ENCODE measurements at regions not wholly inside any gene's neighbourhood (a gene's known extent, or its start where the extent isn't known, plus 50 kb on each side); places are given as distances from the start of the nearest gene placed in this dataset.

- Histone ChIP-seq H3K4me3 (ENCODE audit: insufficient read depth, low read depth, low read length) (no peak overlapping the region), H3K56ac (ENCODE audit: extremely low read depth, insufficient read depth, low read length) (no peak overlapping the region), H4K20me1 (ENCODE audit: insufficient read depth, low read length) (no peaks in the 10 kb centered on the region), H4K5ac (ENCODE audit: low read depth, low read length) (no peak overlapping the region), H2BK15ac (ENCODE audit: low read depth, low read length) (no peak overlapping the region), H3K27me3 (ENCODE audit: control insufficient read depth, insufficient read depth, low read length) (no peaks in the 10 kb centered on the region), H2BK120ac (ENCODE audit: low read depth, low read length) (no peak overlapping the region), H3K14ac (replicated peaks; ENCODE audit: low read depth, low read length) (no peak overlapping the region), H3K9me3 (ENCODE audit: control insufficient read depth, insufficient read depth, low read length) (no peaks in the 10 kb centered on the region), H3K9ac (ENCODE audit: low read depth, low read length) (no peak overlapping the region), H3K23ac (ENCODE audit: low read depth, low read length) (no peak overlapping the region), H3K18ac (ENCODE audit: low read depth, low read length) (no peak overlapping the region), H3K4me1 (ENCODE audit: control insufficient read depth, insufficient read depth, low read length) (no peaks in the 10 kb centered on the region), H3K79me1 (ENCODE audit: low read depth in 1 of 2, low read length in 2 of 2) (no peaks in the 10 kb centered on the region), H3K36me3 (ENCODE audit: control insufficient read depth, insufficient read depth, low read length) (no peaks in the 10 kb centered on the region), H4K91ac (ENCODE audit: insufficient read depth, low read depth, low read length) (no peak overlapping the region), H4K8ac (ENCODE audit: low read depth in 2 of 2, low read length in 2 of 2) (no peak overlapping the region), H2AK9ac (replicated peaks; ENCODE audit: low read depth, low read length, poor library complexity) (no peak overlapping the region), H3K4ac (ENCODE audit: low read depth, low read length) (no peak overlapping the region), H2BK5ac (ENCODE audit: low read depth, low read length, poor library complexity, severe bottlenecking) (no peak overlapping the region), H2BK20ac (ENCODE audit: low read depth, low read length) (no peak overlapping the region), H2AK5ac (ENCODE audit: low read depth, low read length) (no peak overlapping the region), H2AFZ (replicated peaks; ENCODE audit: low read length, poor library complexity) (no peak overlapping the region), H3K4me2 (ENCODE audit: low read depth, low read length) (no peak overlapping the region), H3K9me1 (ENCODE audit: insufficient read depth, low read length) (no peaks in the 10 kb centered on the region), H3K27ac (ENCODE audit: insufficient read depth, low read length) (no peak overlapping the region)
- intact Hi-C loops (cut with micrococcal nuclease) (no loop called here), in situ Hi-C loops (cut with MboI; ENCODE audit: low sequenced_read_pairs) (no loop called here), dilution Hi-C loops (cut with HindIII; ENCODE audit: low sequenced_read_pairs, unreplicated experiment) (no loop called here)
- ChIA-PET POLR2A (ENCODE audit: unreplicated experiment) (no interaction called here), CTCF (no interaction called here)
- WGBS, 2 experiments (ENCODE audit: extremely low coverage in 2 of 2, insufficient read length in 1 of 2) = no CpG with 5 or more reads among the region's 1 CpG
- no TSS peak for BruUV-seq (replicated peaks)
- no peak for TF ChIP-seq MAFK (IDR thresholded peaks at IDR 0.05; ENCODE audit: low read depth, low read length)
- TF ChIP-seq POLR2A (IDR thresholded peaks at IDR 0.05; ENCODE audit: low read depth, low read length) = no peak
- no peak for TF ChIP-seq ELK1 (IDR thresholded peaks at IDR 0.05; ENCODE audit: borderline replicate concordance, low read depth, low read length)
- no peak for TF ChIP-seq MAZ (IDR thresholded peaks at IDR 0.05; ENCODE audit: borderline replicate concordance, low read depth, low read length)
- TF ChIP-seq CTCF (conservative IDR thresholded peaks at IDR 0.05; ENCODE audit: low read depth, low read length) = no peak
- no peak for TF ChIP-seq NFE2L2 (IDR thresholded peaks at IDR 0.05; ENCODE audit: low read depth, low read length)
- TF ChIP-seq CHD1 (IDR thresholded peaks at IDR 0.05; ENCODE audit: low read depth, low read length) = no peak
- no peak for TF ChIP-seq USF2 (IDR thresholded peaks at IDR 0.05; ENCODE audit: low read depth, low read length)
- no peak for TF ChIP-seq CEBPB (IDR thresholded peaks at IDR 0.05; ENCODE audit: low read depth, low read length)
- no peak for TF ChIP-seq BHLHE40 (IDR thresholded peaks at IDR 0.05; ENCODE audit: low read depth, low read length)
- TF ChIP-seq RAD21 (IDR thresholded peaks at IDR 0.05; ENCODE audit: low read length) = no peak
- TF ChIP-seq SMC3 (IDR thresholded peaks at IDR 0.05; ENCODE audit: low read depth, low read length) = no peak
- TF ChIP-seq MXI1 (IDR thresholded peaks at IDR 0.05; ENCODE audit: borderline replicate concordance, low read depth, low read length) = no peak
- no peak for TF ChIP-seq RFX5 (IDR thresholded peaks at IDR 0.05; ENCODE audit: low read depth, low read length)
- ATAC-seq (ENCODE audit: low read depth) (no peak), DNase-seq (no peak)
Measured at GRCh38 chr17:33642002-33642401, 348.9 kb upstream of the ASIC2 start.

All from IMR-90 (cell line).